Testis (tissue), 2 donors: ENCODE measurements at regions not wholly inside any gene's neighbourhood (a gene's known extent, or its start where the extent isn't known, plus 50 kb on each side); places are given as distances from the start of the nearest gene placed in this dataset.

Experiments
- DNase-seq: peaks from one replicate; pipeline ENCODE4 v3.0.0-alpha.2; 2019
- H3K27ac ChIP-seq, 2 donors: fragments of 200-600 bp; sonication (generic); one replicate each; pipeline ENCODE4 v1.5.1; 2019
- H3K27me3 ChIP-seq: fragments of 200-600 bp; sonication (generic); one replicate; pipeline ENCODE4 v1.5.1; 2019
- H3K36me3 ChIP-seq: fragments of 200-600 bp; sonication (generic); one replicate; pipeline ENCODE4 v1.5.1; 2017; ENCODE audit warnings: low read depth; ENCODE audit errors: missing control alignments
- H3K4me1 ChIP-seq: fragments of 200-600 bp; sonication (generic); one replicate; pipeline ENCODE4 v1.5.1; 2019
- H3K4me3 ChIP-seq, 2 donors: fragments of 200-600 bp; sonication (generic); one replicate each; pipeline ENCODE4 v1.5.1; 2017 to 2019
- H3K9me3 ChIP-seq: fragments of 200-600 bp; sonication (generic); one replicate; pipeline ENCODE4 v1.5.1; 2017
- POLR2A ChIP-seq: fragments of 450-650 bp; IDR thresholded peaks from one replicate; pipeline ENCODE4 v1.6.1; 2017; ENCODE audit warnings: antibody characterized with exemption, mild to moderate bottlenecking, moderate library complexity
- WGBS, 2 donors: methylation state at CpG; one replicate each; pipeline ENCODE4 v1.1.5; 2018; 5-methylcytosine and 5-hydroxymethylcytosine counted together
- intact Hi-C: fragments of 100-400 bp; cut with DNase I; formaldehyde crosslinking; loops from one replicate; pipeline ENCODE4 v1.15.1; 2023; ENCODE audit warnings: low total_unique reads
- TF ChIP-seq, protein P1 (sequence below), 3 experiments: fragments of 450-650 bp in 2 of 3; fragments of 200-600 bp in 1 of 3; sonication (generic) in 1 of 3; IDR thresholded peaks; one replicate each; pipeline ENCODE4 v1.5.1; 2016 to 2019; ENCODE audit warnings: antibody characterized with exemption in 3 of 3, mild to moderate bottlenecking in 2 of 3, moderate library complexity in 1 of 3

DNA sequence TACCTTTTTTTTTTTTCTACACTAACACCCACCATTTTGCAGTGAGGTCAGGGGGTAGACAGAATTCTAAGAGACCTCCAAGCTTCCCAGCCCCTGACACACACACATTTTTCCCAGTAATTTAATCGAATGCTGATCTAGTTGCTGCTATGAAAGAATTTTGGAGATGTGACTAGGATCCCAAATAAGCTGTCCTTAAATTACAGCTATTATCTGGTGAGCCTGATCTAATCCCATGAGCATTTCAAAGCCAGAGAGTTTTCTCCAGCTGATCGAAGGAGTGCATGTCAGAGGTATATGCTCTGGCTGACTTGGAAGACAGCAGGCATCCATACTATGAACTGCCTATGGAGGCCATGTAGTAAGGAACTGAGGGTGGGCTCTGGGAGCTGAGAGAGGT is 503.8 kb upstream of the MARCKS start:
- Histone ChIP-seq H3K27ac (no peak overlapping the region), H3K4me1 (no peaks in the 10 kb centered on the region), H3K36me3 (no peaks in the 10 kb centered on the region), H3K27me3 (no peaks in the 10 kb centered on the region), H3K9me3 (no peaks in the 10 kb centered on the region), H3K4me3 (no peak overlapping the region)
- 89 to 92% methylated on average over 2 of the region's 2 CpGs for WGBS, 2 donors
- no peak for DNase-seq
- TF ChIP-seq, protein P1, sequence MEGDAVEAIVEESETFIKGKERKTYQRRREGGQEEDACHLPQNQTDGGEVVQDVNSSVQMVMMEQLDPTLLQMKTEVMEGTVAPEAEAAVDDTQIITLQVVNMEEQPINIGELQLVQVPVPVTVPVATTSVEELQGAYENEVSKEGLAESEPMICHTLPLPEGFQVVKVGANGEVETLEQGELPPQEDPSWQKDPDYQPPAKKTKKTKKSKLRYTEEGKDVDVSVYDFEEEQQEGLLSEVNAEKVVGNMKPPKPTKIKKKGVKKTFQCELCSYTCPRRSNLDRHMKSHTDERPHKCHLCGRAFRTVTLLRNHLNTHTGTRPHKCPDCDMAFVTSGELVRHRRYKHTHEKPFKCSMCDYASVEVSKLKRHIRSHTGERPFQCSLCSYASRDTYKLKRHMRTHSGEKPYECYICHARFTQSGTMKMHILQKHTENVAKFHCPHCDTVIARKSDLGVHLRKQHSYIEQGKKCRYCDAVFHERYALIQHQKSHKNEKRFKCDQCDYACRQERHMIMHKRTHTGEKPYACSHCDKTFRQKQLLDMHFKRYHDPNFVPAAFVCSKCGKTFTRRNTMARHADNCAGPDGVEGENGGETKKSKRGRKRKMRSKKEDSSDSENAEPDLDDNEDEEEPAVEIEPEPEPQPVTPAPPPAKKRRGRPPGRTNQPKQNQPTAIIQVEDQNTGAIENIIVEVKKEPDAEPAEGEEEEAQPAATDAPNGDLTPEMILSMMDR (IDR thresholded peaks at IDR 0.05), result no peak
- no peak for TF ChIP-seq POLR2A
- intact Hi-C loops, result no loop called here

DNA sequence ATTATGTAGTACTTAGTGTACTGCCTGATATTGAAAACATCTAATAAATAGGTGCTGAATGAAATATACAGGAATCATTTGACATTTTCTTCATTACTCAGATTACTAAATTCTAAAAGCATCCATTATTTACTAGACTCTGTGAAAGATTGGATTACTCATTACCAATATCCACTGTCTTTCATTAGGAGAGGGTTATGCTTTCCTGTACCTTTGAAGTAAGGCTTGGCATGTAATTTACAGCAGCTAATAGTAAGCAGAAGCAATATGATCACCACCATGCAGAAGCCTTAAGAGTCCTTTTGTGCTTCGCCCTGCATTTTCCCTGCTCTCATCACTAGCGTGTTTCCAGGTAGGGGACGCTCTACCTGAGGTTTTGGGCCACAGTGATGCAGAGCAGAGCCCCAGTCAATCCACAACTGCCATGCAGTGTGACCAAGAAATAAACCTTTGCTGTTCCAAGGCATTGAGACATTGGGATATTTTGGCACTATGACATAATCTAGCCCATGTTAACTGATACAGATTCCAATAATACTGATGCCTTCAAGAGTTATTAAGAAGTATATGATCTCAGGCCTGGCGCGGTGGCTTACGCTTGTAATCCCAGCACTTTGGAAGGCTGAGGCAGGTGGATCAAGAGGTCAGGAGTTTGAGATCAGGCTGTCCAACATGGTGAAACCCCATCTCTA is 502.8 kb upstream of the MARCKS start:
- no peak for DNase-seq
- WGBS, 2 donors, result 82 to 99% methylated on average over 6 of the region's 6 CpGs

DNA sequence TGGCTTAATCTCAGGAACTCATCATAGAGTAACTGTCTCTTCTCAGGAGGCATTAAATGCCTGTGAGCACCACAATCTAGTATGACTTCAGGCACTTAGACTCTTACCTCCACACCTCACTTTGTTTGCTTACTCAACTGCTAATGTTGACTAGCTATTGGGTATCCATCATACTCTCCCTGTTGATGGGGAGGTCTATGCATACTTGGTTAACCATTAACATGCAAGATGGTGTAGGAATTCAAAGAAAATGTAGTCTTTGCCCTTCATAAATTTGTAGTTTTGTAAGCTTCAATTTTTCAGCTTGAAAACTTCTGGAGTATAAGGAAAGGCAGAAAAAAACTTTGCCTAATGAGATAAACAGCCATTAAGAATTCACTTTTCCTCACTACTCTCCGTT is 501.0 kb upstream of the MARCKS start:
- H3K4me1 ChIP-seq, result no peaks in the 10 kb centered on the region
- no peaks in the 10 kb centered on the region for H3K36me3 ChIP-seq
- WGBS, 2 donors, result 61 to 67% methylated on average over 1 of the region's 1 CpG
- intact Hi-C loops, result no loop called here
- H3K9me3 ChIP-seq, result no peaks in the 10 kb centered on the region
- TF ChIP-seq POLR2A, result no peak
- TF ChIP-seq, protein P1 (IDR thresholded peaks at IDR 0.05), result no peak
- no peak overlapping the region for H3K4me3 ChIP-seq
- no peak overlapping the region for H3K27ac ChIP-seq
- H3K27me3 ChIP-seq, result no peaks in the 10 kb centered on the region
- no peak for DNase-seq

More for the DNA sequence above, 502.8 kb upstream of the MARCKS start:
- no peaks in the 10 kb centered on the region for H3K27me3 ChIP-seq
- no peak overlapping the region for H3K4me3 ChIP-seq
- no peaks in the 10 kb centered on the region for H3K36me3 ChIP-seq
- H3K9me3 ChIP-seq, result no peaks in the 10 kb centered on the region
- no peak overlapping the region for H3K27ac ChIP-seq
- intact Hi-C loops, result no loop called here
- no peaks in the 10 kb centered on the region for H3K4me1 ChIP-seq
- no peak for TF ChIP-seq POLR2A
- TF ChIP-seq, protein P1 (IDR thresholded peaks at IDR 0.05), result no peak

DNA sequence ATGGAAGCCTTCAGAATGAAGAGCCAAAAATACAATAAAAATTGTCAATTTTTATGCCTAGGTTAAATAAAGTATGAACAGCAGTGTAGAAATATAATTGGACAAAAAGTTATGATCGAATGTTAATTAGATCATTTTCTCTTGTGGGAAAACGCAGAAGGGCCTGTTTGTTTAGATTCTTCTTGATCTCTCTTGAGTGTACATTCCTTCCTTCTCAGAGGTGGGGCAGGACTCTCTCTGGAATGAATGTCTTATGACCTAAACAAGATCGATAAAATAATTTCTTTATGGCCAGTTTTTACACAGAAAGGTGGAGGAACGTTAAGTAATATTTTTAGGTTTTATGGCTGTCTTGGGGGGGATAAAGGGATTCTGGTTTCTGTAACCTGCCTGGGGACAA is 500.1 kb upstream of the MARCKS start:
- no peak overlapping the region for H3K27ac ChIP-seq
- H3K4me1 ChIP-seq, result no peaks in the 10 kb centered on the region
- H3K4me3 ChIP-seq, result no peak overlapping the region
- TF ChIP-seq, protein P1 (IDR thresholded peaks at IDR 0.05), result no peak
- TF ChIP-seq POLR2A, result no peak
- WGBS, 2 donors, result 74 to 79% methylated on average over 4 of the region's 4 CpGs
- H3K36me3 ChIP-seq, result no peaks in the 10 kb centered on the region
- no peaks in the 10 kb centered on the region for H3K27me3 ChIP-seq
- DNase-seq, result no peak
- intact Hi-C loops, result no loop called here
- no peaks in the 10 kb centered on the region for H3K9me3 ChIP-seq

DNA sequence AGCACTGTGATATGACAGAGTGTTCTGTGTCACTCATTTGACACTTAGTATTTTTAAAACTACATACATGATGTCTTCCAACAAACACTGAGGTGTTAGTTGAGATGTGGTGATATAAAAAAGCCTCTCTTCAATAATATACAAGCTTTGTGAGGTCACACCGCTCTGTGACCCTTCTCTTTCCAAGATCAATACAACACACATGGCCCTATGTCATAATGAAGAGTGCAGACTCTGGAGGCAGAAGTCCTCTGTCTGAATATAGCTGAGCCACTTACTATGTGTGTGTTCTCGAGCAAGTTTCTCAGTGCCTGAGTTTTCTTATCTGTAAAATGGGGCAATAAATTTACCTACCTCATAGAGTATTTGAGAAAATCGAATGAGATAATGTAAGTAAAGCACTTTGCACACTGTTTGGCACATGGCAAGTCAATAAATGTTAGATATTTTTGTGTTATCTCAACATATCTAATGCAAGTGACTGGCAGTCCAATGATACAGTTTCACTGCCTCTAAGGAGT is 499.0 kb upstream of the MARCKS start:
- no peak for DNase-seq
- TF ChIP-seq POLR2A, result no peak
- TF ChIP-seq, protein P1 (IDR thresholded peaks at IDR 0.05), result no peak
- WGBS, 2 donors, result 93 to 96% methylated on average over 3 of the region's 3 CpGs
- Histone ChIP-seq H3K9me3 (no peaks in the 10 kb centered on the region), H3K36me3 (no peaks in the 10 kb centered on the region), H3K27ac (no peak overlapping the region), H3K4me1 (no peaks in the 10 kb centered on the region), H3K4me3 (no peak overlapping the region), H3K27me3 (no peaks in the 10 kb centered on the region)
- intact Hi-C loops, result no loop called here
